Liver (tissue), 3 donors: ENCODE measurements at regions not wholly inside any gene's neighbourhood (a gene's known extent, or its start where the extent isn't known, plus 50 kb on each side); places are given as distances from the start of the nearest gene placed in this dataset.

Source experiments
- CTCF ChIP-seq: fragments of 150-350 bp; IDR thresholded peaks from 2 replicates; pipeline ENCODE4 v1.5.1; 2017; ENCODE audit warnings: improper control_type of control experiment, low read depth, low read length; ENCODE audit not compliant: missing input control
- GABPA ChIP-seq, 2 donors: IDR thresholded peaks in 1 of 2; conservative IDR thresholded peaks in 1 of 2; 2 replicates each; pipeline ENCODE4 v1.6.1; 2016; ENCODE audit warnings: antibody characterized with exemption in 2 of 2, mild to moderate bottlenecking in 1 of 2, moderate library complexity in 1 of 2
- HNF4A ChIP-seq, 2 donors: conservative IDR thresholded peaks; 2 replicates each; pipeline ENCODE4 v1.6.1; 2016; ENCODE audit warnings: antibody characterized with exemption in 2 of 2, mild to moderate bottlenecking in 2 of 2
- HNF4G ChIP-seq: IDR thresholded peaks from 2 replicates; pipeline ENCODE4 v1.6.1; 2016; ENCODE audit warnings: antibody characterized with exemption
- JUND ChIP-seq, 2 donors: IDR thresholded peaks; 2 replicates each; pipeline ENCODE4 v1.6.1; 2016; ENCODE audit warnings: antibody characterized with exemption in 2 of 2
- MAX ChIP-seq: IDR thresholded peaks from 2 replicates; pipeline ENCODE4 v1.6.1; 2016; ENCODE audit warnings: antibody characterized with exemption
- SP1 ChIP-seq: IDR thresholded peaks from 2 replicates; pipeline ENCODE4 v1.6.1; 2018; ENCODE audit warnings: antibody characterized with exemption, mild to moderate bottlenecking
- TAF1 ChIP-seq: conservative IDR thresholded peaks from 2 replicates; pipeline ENCODE4 v1.6.1; 2016; ENCODE audit warnings: antibody characterized with exemption, mild to moderate bottlenecking
- TF ChIP-seq, protein P1 (sequence below): IDR thresholded peaks from 2 replicates; pipeline ENCODE4 v1.6.1; 2016; ENCODE audit warnings: antibody characterized with exemption
- donor health status: healthy.
- donor health status: healthy.

DNA sequence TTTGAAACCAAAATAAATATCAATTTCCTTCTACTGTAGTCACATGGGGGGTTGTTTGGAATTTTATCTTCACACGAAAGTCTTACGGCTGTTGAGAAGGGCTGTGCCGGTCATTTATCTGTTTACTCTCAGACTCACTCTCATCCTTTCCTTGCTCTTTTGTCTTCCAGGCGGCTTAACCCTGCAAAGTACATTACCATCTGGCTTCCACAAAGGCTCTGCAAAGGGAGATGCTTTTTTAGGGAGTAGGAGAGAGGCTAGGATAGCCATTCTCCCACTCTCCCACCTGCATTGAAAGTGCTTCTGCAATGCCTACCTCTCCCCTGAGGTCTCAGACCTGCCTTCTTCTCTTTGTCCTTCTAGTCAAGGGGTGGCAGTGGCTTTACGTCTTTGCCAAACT is 247.6 kb downstream of the MEIS1 start:
- TF ChIP-seq CTCF (no peak), TAF1 (no peak), MAX (no peak), JUND (IDR thresholded peaks at IDR 0.05) (no peak), SP1 (no peak), HNF4A (conservative IDR thresholded peaks at IDR 0.05) (no peak), GABPA (IDR thresholded peaks at IDR 0.05 in 1 of 2, conservative IDR thresholded peaks at IDR 0.05 in 1 of 2) (no peak), HNF4G (no peak)
- TF ChIP-seq, protein P1, sequence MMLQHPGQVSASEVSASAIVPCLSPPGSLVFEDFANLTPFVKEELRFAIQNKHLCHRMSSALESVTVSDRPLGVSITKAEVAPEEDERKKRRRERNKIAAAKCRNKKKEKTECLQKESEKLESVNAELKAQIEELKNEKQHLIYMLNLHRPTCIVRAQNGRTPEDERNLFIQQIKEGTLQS = no peak
